Smooth muscle cell (in vitro differentiated cells): ENCODE measurements at regions not wholly inside any gene's neighbourhood (a gene's known extent, or its start where the extent isn't known, plus 50 kb on each side); places are given as distances from the start of the nearest gene placed in this dataset.
"Not testable (repeated sequence)": the region's sequence is repeated elsewhere in the genome, so short reads cannot be mapped to it uniquely, and the experiment has no call there.

ENCODE experiments used
- DNase-seq: peaks from one replicate; lab custom pipeline; 2025; ENCODE audit not compliant: unreplicated experiment; lab: John Stamatoyannopoulos, UW
- H2AFZ ChIP-seq: fragments of 200-600 bp; sonication (generic); 2 replicates; pipeline ENCODE4 v1.6.0; 2016; ENCODE audit warnings: antibody characterized with exemption, low read depth, mild to moderate bottlenecking
- H3F3A ChIP-seq: fragments of 200-600 bp; sonication (generic); 2 replicates; pipeline ENCODE4 v1.6.0; 2017; ENCODE audit warnings: antibody characterized with exemption, low read depth
- H3K27ac ChIP-seq: fragments of 200-600 bp; sonication (generic); 2 replicates; pipeline ENCODE4 v1.5.1; 2016; ENCODE audit warnings: low read depth, mild to moderate bottlenecking
- H3K27me3 ChIP-seq: fragments of 200-600 bp; sonication (generic); 2 replicates; pipeline ENCODE4 v1.6.1; 2016; ENCODE audit warnings: low read depth, mild to moderate bottlenecking
- H3K36me3 ChIP-seq: fragments of 200-600 bp; sonication (generic); 2 replicates; pipeline ENCODE4 v1.5.1; 2016; ENCODE audit warnings: low read depth
- H3K4me1 ChIP-seq: fragments of 200-600 bp; sonication (generic); 2 replicates; pipeline ENCODE4 v1.5.1; 2016; ENCODE audit warnings: low read depth
- H3K4me2 ChIP-seq: fragments of 200-600 bp; sonication (generic); 2 replicates; pipeline ENCODE4 v1.6.0; 2016; ENCODE audit warnings: mild to moderate bottlenecking
- H3K4me3 ChIP-seq: fragments of 200-600 bp; sonication (generic); 2 replicates; pipeline ENCODE4 v1.5.1; 2016; ENCODE audit warnings: mild to moderate bottlenecking
- H3K79me2 ChIP-seq: fragments of 200-600 bp; sonication (generic); 2 replicates; pipeline ENCODE4 v1.6.0; 2016; ENCODE audit warnings: low read depth, mild to moderate bottlenecking
- H3K9ac ChIP-seq: fragments of 200-600 bp; sonication (generic); 2 replicates; pipeline ENCODE4 v1.6.0; 2016; ENCODE audit warnings: low read depth
- H3K9me3 ChIP-seq: fragments of 200-600 bp; sonication (generic); replicated peaks from 2 replicates; pipeline ENCODE4 v1.5.1; 2016; ENCODE audit warnings: low read depth
- H4K20me1 ChIP-seq: fragments of 200-600 bp; sonication (generic); 2 replicates; pipeline ENCODE4 v1.6.0; 2016; ENCODE audit warnings: low read depth
- CTCF ChIP-seq: fragments of 200-600 bp; sonication (generic); IDR thresholded peaks from 2 replicates; pipeline ENCODE4 v1.5.1; 2017; ENCODE audit warnings: borderline replicate concordance, mild to moderate bottlenecking, antibody characterized with exemption; ENCODE audit not compliant: insufficient read depth, poor library complexity, severe bottlenecking
- WGBS: methylation state at CpG from one replicate; pipeline ENCODE4 v1.1.7; 2016; ENCODE audit warnings: low lambda C conversion rate; 5-methylcytosine and 5-hydroxymethylcytosine counted together

GRCh38 chr3:102038477-102039142, 189.3 kb downstream of the NFKBIZ start:
- H3F3A ChIP-seq: no peaks in the 10 kb centered on the region
- H3K79me2 ChIP-seq: no peaks in the 10 kb centered on the region
- no peak overlapping the region for H3K27ac ChIP-seq
- TF ChIP-seq CTCF: no peak
- no peak overlapping the region for H2AFZ ChIP-seq
- no peak for DNase-seq
- H3K4me2 ChIP-seq: no peak overlapping the region
- no peak overlapping the region for H3K9ac ChIP-seq
- no peaks in the 10 kb centered on the region for H3K27me3 ChIP-seq
- 86% methylated on average over 3 of the region's 3 CpGs for WGBS
- no peak overlapping the region for H3K4me3 ChIP-seq
- no peaks in the 10 kb centered on the region for H3K4me1 ChIP-seq
- no peaks in the 10 kb centered on the region for H3K36me3 ChIP-seq
- no peaks in the 10 kb centered on the region for H3K9me3 ChIP-seq
- no peaks in the 10 kb centered on the region for H4K20me1 ChIP-seq

- H3K27ac ChIP-seq, H3K9ac ChIP-seq, H3K4me1 ChIP-seq, H4K20me1 ChIP-seq, H3K4me2 ChIP-seq, H3F3A ChIP-seq, H3K9me3 ChIP-seq, H3K36me3 ChIP-seq, H3K4me3 ChIP-seq, DNase-seq, H3K27me3 ChIP-seq, H3K79me2 ChIP-seq, H2AFZ ChIP-seq: not testable (repeated sequence)
- WGBS: 96% methylated on average over 8 of the region's 8 CpGs
These were observed 190.8 kb downstream of the NFKBIZ start for GRCh38 chr3:102040144-102040543.

GRCh38 chr3:102053375-102053989, 204.2 kb downstream of the NFKBIZ start:
- no peaks in the 10 kb centered on the region for H3K9me3 ChIP-seq
- no peaks in the 10 kb centered on the region for H3K79me2 ChIP-seq
- H3K27me3 ChIP-seq: no peaks in the 10 kb centered on the region
- no peaks in the 10 kb centered on the region for H4K20me1 ChIP-seq
- H3K4me1 ChIP-seq: no peaks in the 10 kb centered on the region
- H3K36me3 ChIP-seq: no peaks in the 10 kb centered on the region
- H3K4me3 ChIP-seq: no peak overlapping the region
- peak overlapping the region; percentile 33 for H2AFZ ChIP-seq
- no peak for TF ChIP-seq CTCF
- H3K27ac ChIP-seq: no peak overlapping the region
- H3K9ac ChIP-seq: no peak overlapping the region
- H3K4me2 ChIP-seq: no peak overlapping the region
- DNase-seq: no peak
- H3F3A ChIP-seq: no peaks in the 10 kb centered on the region
- 67% methylated on average over 4 of the region's 4 CpGs for WGBS

GRCh38 chr3:102054543-102055080, 205.3 kb downstream of the NFKBIZ start:
- no peaks in the 10 kb centered on the region for H3K4me1 ChIP-seq
- no peak overlapping the region for H3K4me2 ChIP-seq
- H3K9ac ChIP-seq: no peak overlapping the region
- no peaks in the 10 kb centered on the region for H3F3A ChIP-seq
- TF ChIP-seq CTCF: no peak
- H3K36me3 ChIP-seq: no peaks in the 10 kb centered on the region
- no peaks in the 10 kb centered on the region for H4K20me1 ChIP-seq
- no peaks in the 10 kb centered on the region for H3K79me2 ChIP-seq
- no peak overlapping the region for H3K27ac ChIP-seq
- no peak overlapping the region for H2AFZ ChIP-seq
- no peak overlapping the region for H3K4me3 ChIP-seq
- H3K27me3 ChIP-seq: no peaks in the 10 kb centered on the region
- DNase-seq: no peak
- H3K9me3 ChIP-seq: no peaks in the 10 kb centered on the region
- 81% methylated on average over 10 of the region's 10 CpGs for WGBS
